Activated T-cell treated with anti-CD3 and anti-CD28 coated beads, Interleukin-2, amount 50 U/mL, for 48 hours (primary cell): ENCODE measurements at regions not wholly inside any gene's neighbourhood (a gene's known extent, or its start where the extent isn't known, plus 50 kb on each side); places are given as distances from the start of the nearest gene placed in this dataset.

Experiments
- DNase-seq, 2 experiments: peaks; one replicate each; pipeline ENCODE4 v3.0.0-alpha.2; 2020

DNA sequence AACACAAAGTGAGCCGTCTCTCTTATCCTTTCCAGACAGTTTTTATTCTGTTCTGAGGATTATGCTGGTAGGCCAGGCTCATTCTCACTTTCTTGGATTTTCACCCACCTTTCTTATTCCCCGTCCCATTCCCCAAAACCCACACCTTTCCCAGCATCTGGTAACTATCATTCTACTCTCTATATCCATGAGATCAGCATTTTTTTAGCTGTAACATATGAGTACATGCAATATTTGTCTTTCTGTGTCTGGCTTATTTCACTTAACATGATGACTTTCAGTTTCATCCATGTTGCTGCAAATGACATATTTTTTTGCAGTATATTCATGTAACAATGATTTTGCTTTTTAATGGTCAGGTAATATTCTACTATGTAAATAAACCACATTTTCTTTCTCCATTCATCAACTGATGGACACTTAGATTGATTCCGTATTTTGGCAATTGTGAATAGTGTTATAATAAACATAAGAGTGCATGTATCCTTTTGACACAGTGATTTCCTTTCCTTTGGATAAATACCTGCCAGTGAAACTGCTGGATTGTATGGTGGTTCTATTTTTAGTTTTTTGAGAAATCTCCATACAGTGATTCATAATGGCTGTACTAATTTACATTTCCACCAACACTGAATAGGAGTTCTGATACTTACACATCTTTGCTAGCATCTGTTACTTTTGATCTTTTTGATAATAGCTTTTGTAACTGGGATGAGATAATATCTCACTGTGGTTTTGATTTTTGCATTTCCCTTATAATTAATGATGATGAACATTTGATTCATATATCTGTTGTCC, 289.3 kb downstream of the RPRM start:
- no peak for DNase-seq

DNA sequence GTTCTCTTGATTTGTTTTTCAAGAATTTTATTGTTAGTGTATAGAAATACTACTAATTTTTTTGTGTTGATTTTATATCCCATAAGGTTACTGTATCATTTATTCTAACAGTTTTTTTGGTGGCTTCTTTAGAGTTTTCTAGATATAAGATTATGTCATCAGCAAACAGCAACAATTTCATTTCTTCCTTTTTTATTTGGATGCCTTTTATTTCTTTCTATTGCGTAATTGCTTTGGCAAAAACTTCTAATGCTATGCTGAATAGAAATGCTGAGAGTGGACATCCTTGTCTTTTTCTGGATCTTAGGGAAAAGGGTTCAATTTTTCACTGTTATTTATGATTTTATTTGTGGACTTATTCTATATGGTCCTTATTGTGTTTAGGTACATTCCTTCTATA, 298.8 kb downstream of the RPRM start:
- DNase-seq: no peak

DNA sequence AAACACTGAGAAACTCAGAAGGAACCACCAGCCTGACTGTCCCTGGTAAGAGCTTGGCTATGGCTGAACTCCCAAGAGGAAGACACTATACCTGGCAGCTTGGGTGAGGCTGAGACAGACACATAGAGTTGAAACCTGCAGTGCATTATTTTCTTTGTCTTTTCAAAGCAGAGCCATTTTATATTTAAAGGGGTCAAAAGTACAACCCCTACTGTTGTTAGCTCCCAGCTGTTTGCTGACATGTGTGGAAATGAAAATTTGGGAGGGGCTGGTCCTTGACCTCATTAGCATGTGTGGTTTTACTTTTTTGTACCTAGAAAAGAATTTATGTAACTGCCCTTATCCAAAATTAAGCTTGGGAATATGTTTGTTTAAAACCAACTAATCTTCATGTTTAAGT, 309.0 kb downstream of the RPRM start:
- no peak for DNase-seq

DNA sequence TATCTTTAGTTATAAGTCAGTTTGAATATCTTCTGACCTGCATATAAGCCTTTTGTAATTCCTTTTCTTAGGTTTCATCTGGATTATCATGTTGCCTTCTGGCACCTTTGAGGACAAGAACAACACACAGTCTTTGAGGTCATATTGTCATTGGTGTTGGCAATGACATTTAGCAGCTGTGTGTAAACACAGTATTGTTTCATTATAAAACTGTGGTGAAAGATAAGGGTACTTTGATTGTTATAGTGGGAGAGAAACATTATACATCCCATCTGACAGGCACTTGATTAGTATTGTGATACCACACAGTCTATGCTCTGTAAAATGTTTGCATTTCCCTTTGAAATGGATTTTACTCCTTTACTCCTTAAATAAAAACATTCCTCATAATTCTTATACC, 313.5 kb downstream of the RPRM start:
- DNase-seq: no peak

DNA sequence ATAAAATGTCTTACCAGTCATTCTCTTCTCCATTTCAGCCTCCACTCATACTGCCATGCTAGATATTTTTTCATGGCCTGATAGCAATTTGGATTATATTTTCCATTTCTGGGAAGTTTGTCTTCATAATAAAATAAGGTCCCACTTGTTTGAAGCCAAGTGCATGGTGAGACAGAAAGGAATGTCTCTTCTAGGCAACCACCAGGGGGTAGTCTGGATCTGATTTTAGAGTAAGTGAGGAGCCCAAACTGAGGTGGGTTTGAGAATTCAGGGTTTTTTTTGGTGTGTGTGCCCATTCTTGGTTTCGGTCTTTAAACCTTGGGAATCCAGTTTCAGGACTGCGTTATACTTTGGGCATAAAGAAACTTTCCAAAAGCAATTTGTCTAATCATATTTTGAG, 315.5 kb downstream of the RPRM start:
- no peak for DNase-seq

DNA sequence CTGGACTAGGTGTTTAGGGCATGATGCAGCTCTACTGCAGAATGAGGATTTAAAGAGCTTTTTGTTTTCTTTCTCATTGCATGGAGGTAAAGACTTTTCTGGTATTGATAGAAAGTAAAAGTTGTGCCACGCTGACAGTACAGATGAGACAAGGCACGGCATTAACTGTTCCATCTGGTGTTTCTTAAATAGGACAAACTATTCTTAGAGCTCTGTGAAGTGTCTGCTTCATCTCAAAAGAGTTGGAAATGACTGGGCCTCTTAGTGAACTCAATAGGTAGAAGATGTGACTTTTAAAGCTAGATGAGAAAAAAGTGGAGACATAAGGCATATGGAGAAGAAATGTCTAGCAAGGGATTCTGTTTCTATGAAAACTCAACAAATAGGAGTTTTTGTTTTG, 321.8 kb downstream of the RPRM start:
- DNase-seq: no peak

DNA sequence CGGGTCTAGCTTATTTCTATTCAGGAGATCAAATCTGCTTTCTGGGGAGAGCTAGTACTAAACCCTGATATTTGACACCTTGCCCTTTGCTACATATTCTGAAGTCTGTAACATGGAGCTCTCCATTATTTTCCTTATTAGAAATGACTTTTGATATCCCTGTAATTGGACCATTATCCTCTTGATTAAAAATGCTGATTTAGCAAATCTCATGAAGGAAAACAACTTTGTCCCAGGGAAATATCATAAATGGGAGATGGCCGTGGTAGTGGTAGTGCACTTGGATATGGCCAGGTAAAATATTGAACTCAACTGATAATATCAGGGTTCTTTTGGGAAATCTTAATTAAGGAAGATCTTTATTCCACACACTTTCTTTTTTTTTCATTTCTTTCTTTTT, 326.5 kb downstream of the RPRM start:
- no peak for DNase-seq

DNA sequence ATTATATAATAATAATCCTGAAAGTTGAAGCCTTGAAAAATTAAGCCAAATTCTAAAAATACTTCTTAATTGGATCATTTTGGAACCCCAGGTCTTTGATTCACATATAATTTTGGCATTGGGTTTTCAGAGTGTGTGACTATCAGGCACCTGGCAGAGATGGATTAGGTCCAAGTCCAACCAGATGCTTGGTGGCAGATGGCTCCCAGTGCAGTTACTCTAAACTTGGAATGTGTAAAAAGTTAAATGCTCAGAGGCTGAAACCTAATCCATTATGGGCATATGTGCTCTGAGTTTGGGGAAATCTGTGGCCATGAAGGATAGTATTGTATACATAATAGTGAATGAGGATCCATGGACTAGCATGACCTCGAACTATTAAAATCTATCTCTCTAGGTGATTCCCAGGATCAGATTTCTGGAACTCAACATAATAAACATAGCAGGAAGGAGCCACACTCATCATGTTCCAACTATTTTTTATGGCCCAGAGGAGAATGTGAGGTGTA, 333.0 kb downstream of the RPRM start:
- DNase-seq: no peak

DNA sequence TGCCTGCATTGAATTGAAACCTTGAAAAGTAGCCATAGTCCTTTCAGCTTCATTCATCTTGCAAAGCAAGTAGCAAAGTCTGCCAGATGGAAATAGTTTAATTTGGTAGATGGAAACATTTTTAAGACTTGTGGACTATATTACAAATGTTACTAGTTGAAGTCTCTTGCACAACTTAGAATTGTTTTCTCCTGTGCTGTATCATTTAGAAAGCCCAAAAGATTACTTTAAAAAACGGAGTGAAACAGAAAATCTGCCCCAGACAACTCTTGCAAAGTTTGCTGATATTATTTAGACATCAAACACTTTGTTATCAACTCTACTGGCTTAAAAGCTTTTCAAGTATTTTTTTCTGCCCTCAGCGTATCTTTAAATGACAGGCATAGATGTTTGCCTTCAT, 335.0 kb downstream of the RPRM start:
- no peak for DNase-seq

DNA sequence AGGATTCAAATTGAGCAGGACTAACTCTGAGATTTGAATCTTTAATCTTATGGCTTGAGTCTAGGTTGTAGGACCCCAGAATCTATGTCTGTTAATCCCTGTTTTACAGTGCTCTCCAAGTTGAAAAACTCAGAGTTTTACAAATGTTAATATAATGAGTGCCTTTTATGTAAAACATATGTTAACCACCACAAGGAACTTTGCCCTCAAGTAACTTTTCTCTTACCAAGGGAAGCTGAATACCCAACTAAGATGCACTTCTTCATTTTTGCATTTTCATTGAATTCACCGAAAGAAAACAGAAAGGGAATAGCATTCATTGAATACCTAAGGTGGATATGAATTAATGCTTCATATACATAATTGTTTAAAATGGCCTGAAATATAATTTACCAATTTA, 338.1 kb downstream of the RPRM start:
- no peak for DNase-seq

DNA sequence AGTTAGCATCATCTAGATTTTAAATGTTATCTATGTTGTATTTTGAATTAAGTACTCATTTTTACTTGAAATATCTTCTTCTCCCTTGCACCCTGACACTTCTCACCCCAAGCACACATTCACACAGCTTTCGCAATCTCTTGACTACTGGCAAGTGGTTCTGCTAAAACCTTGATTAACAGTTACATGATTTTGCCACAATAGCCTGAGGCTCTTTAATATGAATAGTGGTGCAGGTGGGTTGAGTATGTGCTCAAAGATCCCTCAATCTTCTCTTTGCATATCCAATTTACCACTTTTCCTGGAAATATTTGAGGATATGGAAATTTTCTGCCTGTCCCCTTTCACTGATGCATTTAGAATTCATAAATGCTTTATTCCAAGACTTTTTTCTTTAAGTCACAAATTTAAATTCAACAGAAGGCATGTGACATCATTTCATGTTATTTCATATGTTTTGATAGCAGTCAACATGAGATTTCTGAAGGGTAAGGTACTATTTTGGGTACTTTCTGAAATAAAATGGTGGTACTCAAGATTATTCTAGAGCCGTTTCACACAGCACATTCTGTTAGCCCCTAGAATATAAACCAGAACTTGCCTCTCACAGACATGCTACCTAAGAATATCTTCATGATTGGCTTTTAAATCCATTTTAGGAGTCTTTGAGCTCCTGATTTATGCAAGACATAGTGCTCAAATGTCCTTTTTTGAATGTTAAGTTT, 339.7 kb downstream of the RPRM start:
- no peak for DNase-seq

DNA sequence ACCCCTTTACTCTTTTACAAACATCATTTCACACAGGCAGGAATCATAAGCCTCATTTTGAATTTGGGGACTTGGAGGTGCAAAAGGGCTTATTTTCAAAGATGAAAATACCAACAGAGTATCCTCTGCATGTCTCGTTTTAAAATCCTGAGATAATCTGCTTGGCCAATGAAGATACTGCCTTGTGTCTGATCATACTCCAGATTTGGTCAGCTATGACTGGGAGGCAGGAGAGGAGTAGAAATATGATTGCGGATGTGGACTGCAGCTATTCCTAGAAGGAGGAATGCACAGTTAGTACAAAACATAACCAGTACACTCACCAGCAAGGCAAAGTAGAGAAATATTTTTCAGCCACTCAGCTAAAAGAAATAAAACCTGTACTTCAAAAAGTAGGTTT, 342.3 kb downstream of the RPRM start:
- no peak for DNase-seq

DNA sequence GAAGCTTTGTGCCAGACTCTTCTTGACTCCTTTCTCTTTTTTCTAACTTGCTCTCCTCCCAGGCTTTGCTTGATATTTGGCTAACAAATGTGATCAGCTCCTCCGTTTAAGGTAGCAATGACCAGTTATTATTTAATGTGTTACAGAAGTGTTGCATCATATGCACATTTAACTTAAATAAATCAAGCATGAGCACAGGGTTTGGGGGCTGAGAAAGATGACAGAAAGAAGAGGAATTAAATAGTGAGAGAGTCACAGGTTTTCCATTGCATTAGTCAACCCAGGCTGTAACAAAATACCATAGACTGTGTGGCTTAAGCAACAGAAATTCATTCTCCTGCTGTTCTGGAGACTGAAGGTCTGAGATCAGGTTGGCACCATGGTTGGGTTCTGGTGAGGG, 343.8 kb downstream of the RPRM start:
- no peak for DNase-seq

DNA sequence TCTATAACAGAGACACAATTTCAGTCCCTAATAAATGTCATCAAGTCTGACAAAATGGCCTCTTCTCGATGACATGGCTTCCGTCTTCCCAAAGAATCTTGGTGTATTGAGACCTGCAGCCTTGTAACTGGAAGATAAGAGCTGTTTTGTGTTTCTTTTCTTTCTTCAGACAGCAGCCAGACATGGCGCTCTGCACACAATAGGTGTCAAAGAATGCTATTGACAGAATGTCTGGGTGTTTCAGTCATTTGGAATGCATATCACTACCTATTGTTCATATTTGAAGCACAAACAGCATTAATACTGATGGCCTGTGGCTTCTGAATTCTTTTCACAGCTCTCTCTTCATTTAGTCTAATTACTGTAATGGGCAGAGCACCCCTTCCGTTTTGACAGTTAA, 344.8 kb downstream of the RPRM start:
- DNase-seq: no peak

DNA sequence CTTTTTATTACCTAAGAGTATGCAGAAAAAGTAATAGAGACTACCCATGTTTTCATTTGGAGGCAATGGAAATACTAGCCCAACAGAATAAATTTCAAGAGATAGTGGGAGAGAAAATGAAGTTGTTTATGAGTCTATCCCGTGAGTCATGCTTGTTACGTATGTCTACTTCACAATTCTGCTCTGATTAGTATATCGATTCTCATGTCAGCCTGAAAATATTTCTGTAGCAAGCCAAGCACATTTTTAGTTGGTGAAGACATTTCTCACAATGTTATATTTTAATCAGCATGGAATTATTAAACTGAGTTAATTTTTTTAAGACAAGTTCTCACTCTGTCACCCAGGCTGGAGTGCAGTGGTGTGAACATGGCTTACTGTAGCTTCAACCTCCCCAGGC, 346.1 kb downstream of the RPRM start:
- DNase-seq: no peak

DNA sequence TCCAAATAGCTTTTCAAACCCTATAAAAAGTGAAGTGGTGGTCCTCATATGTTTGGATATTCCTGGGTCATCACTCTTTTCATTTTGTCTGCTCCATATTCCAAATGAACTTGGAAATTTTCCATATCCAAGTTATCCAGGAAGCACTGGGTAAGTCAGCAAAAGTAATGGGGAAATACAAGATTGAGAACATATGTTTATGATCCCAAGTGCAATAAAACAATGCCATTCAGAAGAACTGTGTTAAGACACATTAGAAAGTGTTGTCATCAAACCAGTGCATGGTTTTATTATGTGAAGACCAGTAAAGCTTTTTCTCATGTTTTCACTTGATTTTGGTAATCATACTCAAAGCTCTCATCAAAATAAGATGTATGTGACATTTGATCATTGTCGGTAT, 363.4 kb downstream of the RPRM start:
- no peak for DNase-seq

DNA sequence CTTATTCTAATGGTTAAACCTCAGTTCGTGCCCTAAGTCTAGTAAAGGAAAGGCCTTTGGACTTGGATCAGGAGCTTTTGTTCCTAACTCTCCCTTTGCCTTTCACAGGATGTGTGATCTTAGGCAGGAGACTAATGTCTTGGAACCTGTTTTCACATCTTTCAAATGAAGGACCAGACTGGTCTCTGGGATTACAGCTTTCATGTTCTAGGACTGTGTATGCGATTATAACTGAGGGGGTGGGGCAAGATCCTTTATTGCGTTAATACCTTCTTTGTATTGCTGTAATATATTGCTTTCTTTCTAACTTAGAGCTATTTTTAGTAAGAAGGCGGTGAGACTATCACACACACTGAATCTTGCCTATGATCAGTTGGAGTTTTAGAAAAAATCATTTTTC, 368.1 kb downstream of the RPRM start:
- DNase-seq: no peak

DNA sequence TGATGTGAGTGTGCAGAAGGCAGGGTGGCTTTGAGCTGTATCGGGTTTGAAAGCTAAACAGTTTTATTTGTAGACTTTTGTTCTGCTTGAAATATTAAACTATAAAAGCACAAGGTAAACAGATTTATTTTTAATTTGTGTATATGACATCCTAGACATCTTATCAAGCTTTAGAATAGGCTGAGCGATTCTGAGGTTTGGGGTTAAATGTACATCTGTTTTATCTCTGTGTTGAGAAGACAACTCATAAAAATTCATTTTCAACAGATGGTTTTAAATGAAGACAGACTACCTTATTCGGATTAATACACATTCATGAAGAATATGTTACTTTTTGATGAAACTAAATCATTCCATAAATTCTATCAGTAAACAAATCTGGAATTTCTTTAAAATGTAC, 368.8 kb downstream of the RPRM start:
- no peak for DNase-seq

DNA sequence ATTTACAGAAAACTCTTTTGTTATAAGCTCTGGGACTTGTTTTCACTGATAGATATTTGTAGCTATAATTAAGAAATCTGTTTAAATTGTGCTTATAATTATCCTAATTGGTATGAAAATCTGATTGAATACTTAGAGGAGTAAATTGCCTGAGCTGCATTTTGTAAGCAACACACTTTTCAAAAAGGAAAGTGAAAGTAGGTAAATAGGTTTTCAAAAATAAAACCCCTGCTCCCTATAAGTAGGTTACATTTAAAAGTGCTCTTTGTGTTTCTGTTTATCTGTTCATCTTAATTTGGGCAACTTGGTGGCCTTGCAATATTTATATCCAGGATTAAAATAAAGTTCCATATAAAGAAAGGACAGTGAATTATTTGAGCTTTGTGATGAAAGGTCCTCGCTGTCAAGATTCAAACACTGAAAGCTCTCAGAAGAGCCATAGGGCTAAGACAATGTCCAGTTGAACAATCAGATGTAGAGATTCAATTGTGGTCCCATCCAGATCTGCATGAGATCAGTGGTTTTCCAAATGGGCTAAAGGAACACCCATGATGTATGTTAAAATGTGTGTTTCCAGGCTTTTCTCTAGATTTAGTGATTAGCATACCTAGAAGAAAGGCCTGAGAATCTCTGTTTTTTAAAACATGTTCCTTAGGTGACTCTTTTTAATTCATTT, 371.6 kb downstream of the RPRM start:
- no peak for DNase-seq

DNA sequence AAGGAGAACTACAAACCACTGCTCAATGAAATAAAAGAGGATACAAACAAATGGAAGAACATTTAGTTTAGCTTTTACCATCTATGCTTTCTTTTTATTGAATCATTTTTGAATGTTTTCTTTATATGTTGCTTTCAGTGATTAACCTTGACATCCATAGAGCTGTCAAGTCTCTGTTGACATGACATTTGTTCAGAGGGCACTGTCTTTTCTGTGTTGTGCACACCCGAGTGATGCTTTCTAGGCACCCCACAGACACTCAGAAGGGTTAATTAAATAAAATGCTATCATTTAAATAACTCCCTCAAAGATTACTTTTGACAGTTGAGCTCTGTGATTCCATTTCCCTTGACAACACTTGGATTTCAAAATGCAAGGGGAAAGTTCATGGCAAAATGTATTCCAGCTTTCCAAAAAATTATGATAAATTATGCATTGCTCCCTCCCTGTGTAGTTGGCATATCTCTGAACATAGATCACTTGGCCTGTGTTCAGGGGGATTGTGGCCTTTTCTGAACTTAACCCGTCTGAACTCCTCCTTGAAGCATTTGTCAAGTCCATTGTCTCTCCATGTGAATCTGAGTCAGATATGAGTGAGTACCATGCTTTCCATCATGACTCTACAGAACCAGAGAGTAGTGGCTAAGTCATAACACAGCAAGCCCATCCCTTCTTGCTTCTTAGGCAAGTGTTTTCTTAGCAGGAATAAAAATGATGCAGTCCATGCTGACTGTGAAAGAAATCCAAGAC, 372.6 kb downstream of the RPRM start:
- DNase-seq: no peak

DNA sequence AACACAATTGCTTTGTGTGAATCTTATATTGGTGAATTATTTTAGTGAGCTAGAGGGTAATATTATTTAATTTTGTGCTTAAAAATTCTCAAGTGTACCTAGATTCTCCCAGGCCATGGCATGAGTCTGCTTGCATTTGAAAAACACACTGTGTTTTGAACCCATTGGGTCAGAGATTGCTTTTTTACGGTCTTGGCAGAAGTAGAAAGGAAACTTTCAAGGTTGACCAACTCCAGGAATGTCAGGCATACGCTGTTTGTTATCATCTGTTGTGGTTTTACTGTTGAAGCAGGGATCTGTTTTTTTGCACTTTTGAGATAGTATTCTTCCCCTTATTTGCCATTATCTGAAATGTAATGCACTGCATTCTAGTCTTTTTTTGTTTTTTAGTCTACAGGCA, 377.4 kb downstream of the RPRM start:
- DNase-seq: no peak

DNA sequence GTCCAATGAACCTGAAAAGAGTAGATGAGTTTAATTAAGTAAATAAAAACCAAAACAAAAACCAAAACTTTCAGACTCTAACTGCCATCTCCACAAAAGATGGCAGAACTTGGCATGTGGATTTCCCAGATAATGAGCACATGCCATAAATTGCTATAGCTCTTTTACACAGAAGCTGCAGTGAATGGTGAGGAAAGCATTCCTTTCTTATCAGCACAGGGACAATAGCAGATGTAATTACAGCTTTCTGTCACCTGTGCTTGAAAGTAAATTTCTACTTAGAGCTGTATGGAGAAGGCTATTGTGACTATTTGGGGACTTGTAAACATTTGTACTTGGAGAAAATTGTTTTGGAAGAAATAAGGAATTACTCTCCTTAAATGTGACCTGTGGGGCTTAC, 378.4 kb downstream of the RPRM start:
- no peak for DNase-seq

DNA sequence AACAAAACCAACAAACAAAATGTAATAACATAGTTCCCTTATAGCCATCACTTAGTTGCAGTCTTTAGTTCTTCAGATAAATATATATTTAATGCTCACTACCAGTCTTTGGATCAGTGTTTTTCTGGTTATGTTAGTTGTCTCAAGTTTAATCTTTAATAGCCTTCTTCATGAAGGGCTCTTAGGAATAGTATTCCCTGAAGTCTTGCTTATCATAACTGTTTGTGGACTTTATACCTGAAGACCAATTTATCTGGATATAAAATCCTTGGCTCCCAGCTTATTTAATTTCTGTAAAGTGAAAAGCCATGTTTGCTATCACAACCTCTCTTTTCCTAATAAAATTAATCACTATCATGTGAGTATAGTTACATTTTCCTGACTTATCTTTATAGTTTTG, 379.7 kb downstream of the ARL6IP6 start:
- no peak for DNase-seq
